HepG2 (cell line): ENCODE measurements at regions not wholly inside any gene's neighbourhood (a gene's known extent, or its start where the extent isn't known, plus 50 kb on each side); places are given as distances from the start of the nearest gene placed in this dataset.

Source experiments
- ATAC-seq: fragments of 200-7000 bp; cut with Tn5 transposase; 3 replicates; pipeline ENCODE4 v1.9.1; 2020; ENCODE audit warnings: mild to moderate bottlenecking, moderate library complexity
- BruUV-seq: library from RNA; stranded (reverse); fragments of 400-500 nt; replicated peaks from 2 replicates; lab custom pipeline; 2021; lab: Mats Ljungman, UMichigan
- CTCF ChIA-PET: fragments of 300-600 bp; formaldehyde crosslinking; extraction: SDS; loops from one replicate; lab custom pipeline; 2021; ENCODE audit warnings: low total read pairs, inconsistent platforms, low intra/inter-chr PET ratio; lab: Yijun Ruan, JAX
- POLR2A ChIA-PET: fragments of 350-600 bp; sonication (Branson Sonifier 250); formaldehyde crosslinking; loops from one replicate; lab custom pipeline; 2020; ENCODE audit warnings: antibody characterized with exemption, inconsistent platforms; lab: Yijun Ruan, JAX
- DNase-seq: peaks from one replicate; pipeline ENCODE4 v3.0.0-alpha.2; 2015; ENCODE audit warnings: low spot score
- FAIRE-seq: peaks from 3 replicates; lab custom pipeline; 2011; peaks lifted over from hg19 to GRCh38; lab: Jason Lieb, UNC
- H2AFZ ChIP-seq: one replicate; pipeline ENCODE4 v1.6.1; 2011; ENCODE audit warnings: low read length, inconsistent platforms
- H3K27ac ChIP-seq: fragments of 300-600 bp; 3 replicates; pipeline ENCODE4 v1.8.0; 2011; ENCODE audit warnings: mixed run types, mild to moderate bottlenecking, mixed read lengths, low read length, inconsistent platforms; ENCODE audit not compliant: insufficient read depth; ENCODE audit errors: extremely low read length
- H3K27me3 ChIP-seq, 2 experiments: fragments of 200-600 bp in 1 of 2; 2 replicates in 1 of 2; 3 replicates in 1 of 2; pipeline versions ENCODE4 v1.6.0 to v1.8.0; 2011; ENCODE audit warnings: low read length in 2 of 2, mild to moderate bottlenecking in 2 of 2, moderate library complexity in 2 of 2, inconsistent platforms in 1 of 2; ENCODE audit not compliant: insufficient read depth in 2 of 2, control insufficient read depth in 1 of 2
- H3K36me3 ChIP-seq, 2 experiments: fragments of 200-600 bp in 1 of 2; replicated peaks in 1 of 2; 2 replicates in 1 of 2; 3 replicates in 1 of 2; pipeline versions ENCODE4 v1.5.1 to v1.8.0; 2011; ENCODE audit warnings: low read length in 2 of 2, inconsistent platforms in 1 of 2; ENCODE audit not compliant: insufficient read depth in 2 of 2, control insufficient read depth in 1 of 2
- H3K4me1 ChIP-seq: 2 replicates; pipeline ENCODE4 v1.5.1; 2012; ENCODE audit warnings: low read length, inconsistent platforms; ENCODE audit not compliant: insufficient read depth
- H3K4me2 ChIP-seq: 2 replicates; pipeline ENCODE4 v1.6.0; 2011; ENCODE audit warnings: low read depth, low read length, inconsistent platforms
- H3K4me3 ChIP-seq, 3 experiments: fragments of 200-600 bp in 1 of 3; sonication (generic), shearing (Covaris generic) in 1 of 3; replicated peaks in 1 of 3; 2 replicates each; pipeline ENCODE4 v1.5.1; 2011 to 2016; ENCODE audit warnings: low read length in 3 of 3, inconsistent platforms in 2 of 3, low read depth in 2 of 3, mild to moderate bottlenecking in 2 of 3, control low read depth in 1 of 3, mixed read lengths in 1 of 3; ENCODE audit not compliant: insufficient read depth in 1 of 3
- H3K79me2 ChIP-seq: one replicate; pipeline ENCODE4 v1.6.1; 2011; ENCODE audit warnings: low read length, inconsistent platforms; ENCODE audit not compliant: insufficient read depth
- H3K9ac ChIP-seq: 2 replicates; pipeline ENCODE4 v1.6.0; 2011; ENCODE audit warnings: mild to moderate bottlenecking, low read depth, low read length, inconsistent platforms; ENCODE audit not compliant: insufficient read depth
- H3K9me3 ChIP-seq: 2 replicates; pipeline ENCODE4 v1.5.1; 2012; ENCODE audit warnings: mild to moderate bottlenecking, low read length
- H4K20me1 ChIP-seq: 2 replicates; pipeline ENCODE4 v1.6.0; 2011; ENCODE audit warnings: inconsistent platforms, mild to moderate bottlenecking, low read length, moderate library complexity; ENCODE audit not compliant: insufficient read depth
- HHEX ChIP-seq: IDR thresholded peaks from 2 replicates; pipeline ENCODE4 v1.6.1; 2016; ENCODE audit warnings: control low read depth
- IKZF1 ChIP-seq: fragments of 450-650 bp; IDR thresholded peaks from 2 replicates; pipeline ENCODE4 v1.7.1; 2016
- MAFF ChIP-seq: IDR thresholded peaks from 2 replicates; pipeline ENCODE4 v1.6.1; 2011; ENCODE audit warnings: low read depth, low read length, improper control_type of control experiment
- MAFK ChIP-seq, 2 experiments: IDR thresholded peaks in 1 of 2; conservative IDR thresholded peaks in 1 of 2; 2 replicates each; pipeline ENCODE4 v1.6.1; 2011; ENCODE audit warnings: improper control_type of control experiment in 2 of 2, low read length in 2 of 2
- NFE2 ChIP-seq: sonication (generic); formaldehyde crosslinking; IDR thresholded peaks from 2 replicates; pipeline ENCODE4 v1.4.0; 2020; ENCODE audit warnings: missing genetic modification reagents
- PITX1 ChIP-seq: sonication (generic); formaldehyde crosslinking; IDR thresholded peaks from 2 replicates; pipeline ENCODE4 v1.5.1; 2020; ENCODE audit warnings: mild to moderate bottlenecking, missing genetic modification reagents
- ZKSCAN1 ChIP-seq: fragments of 150-350 bp; IDR thresholded peaks from 2 replicates; pipeline ENCODE4 v1.6.1; 2014; ENCODE audit warnings: low read length
- ZNF678 ChIP-seq: sonication (generic); formaldehyde crosslinking; IDR thresholded peaks from 2 replicates; pipeline ENCODE4 v1.4.0; 2020; ENCODE audit warnings: mild to moderate bottlenecking, missing genetic modification reagents
- WGBS: methylation state at CpG from one replicate; pipeline ENCODE4 v1.1.6; 2017; ENCODE audit warnings: low lambda C conversion rate; 5-methylcytosine and 5-hydroxymethylcytosine counted together
- in situ Hi-C: cut with HindIII; loops from 2 replicates; pipeline ENCODE4 v1.10.0; 2017; ENCODE audit warnings: low pct_unique_long_range_greater_than_20kb; ENCODE audit not compliant: extremely low pct_ligation_motif_present
- intact Hi-C: fragments of 100-400 bp; cut with micrococcal nuclease; formaldehyde crosslinking; loops from one replicate; pipeline ENCODE4 v1.10.0; 2022; ENCODE audit not compliant: unreplicated experiment
- TF ChIP-seq, protein P1 (sequence below): sonication (generic); formaldehyde crosslinking; IDR thresholded peaks from 2 replicates; pipeline ENCODE4 v1.4.0; 2020; ENCODE audit warnings: low read depth, mild to moderate bottlenecking, missing genetic modification reagents

- TF ChIP-seq NFE2 (no peak), ZKSCAN1 (no peak), PITX1 (CRISPR knock-in tag) (no peak)
- TF ChIP-seq, protein P1, sequence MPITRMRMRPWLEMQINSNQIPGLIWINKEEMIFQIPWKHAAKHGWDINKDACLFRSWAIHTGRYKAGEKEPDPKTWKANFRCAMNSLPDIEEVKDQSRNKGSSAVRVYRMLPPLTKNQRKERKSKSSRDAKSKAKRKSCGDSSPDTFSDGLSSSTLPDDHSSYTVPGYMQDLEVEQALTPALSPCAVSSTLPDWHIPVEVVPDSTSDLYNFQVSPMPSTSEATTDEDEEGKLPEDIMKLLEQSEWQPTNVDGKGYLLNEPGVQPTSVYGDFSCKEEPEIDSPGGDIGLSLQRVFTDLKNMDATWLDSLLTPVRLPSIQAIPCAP (CRISPR knock-in tag), result no peak
Measured at GRCh38 chr7:77475181-77475580, 59.0 kb upstream of the GSAP start (continued).

GRCh38 chr7:77474756-77475155 is 58.6 kb upstream of the GSAP start:
- no peaks in the 10 kb centered on the region for H3K79me2 ChIP-seq
- H4K20me1 ChIP-seq, result no peaks in the 10 kb centered on the region
- no peaks in the 10 kb centered on the region for H3K9me3 ChIP-seq
- POLR2A ChIA-PET, result no interaction called here
- no peak overlapping the region for H3K27ac ChIP-seq
- 77% methylated on average over 3 of the region's 3 CpGs for WGBS
- intact Hi-C loops (loop anchor here (5.0 kb wide), 1 partner anchor 63 kb away; the partner anchor contains the start of gene PTPN12), in situ Hi-C loops (no loop called here)
- FAIRE-seq, result no peak
- ATAC-seq, result no peak
- no TSS peak for BruUV-seq
- H3K27me3 ChIP-seq, result no peaks in the 10 kb centered on the region
- CTCF ChIA-PET, result no interaction called here
- H3K4me3 ChIP-seq, result no peak overlapping the region
- DNase-seq, result no peak
- peaks cover 51% of the 10 kb centered on the region for H3K4me1 ChIP-seq
- no peak overlapping the region for H3K4me2 ChIP-seq
- no peak overlapping the region for H2AFZ ChIP-seq
- H3K36me3 ChIP-seq, result no peaks in the 10 kb centered on the region
- H3K9ac ChIP-seq, result no peak overlapping the region
- TF ChIP-seq HHEX (CRISPR knock-in tag) (no peak), IKZF1 (no peak)

- FAIRE-seq (peak; percentile 39), ATAC-seq (0 out of 3 replicates have a peak, but pooled peaks have one; percentile 27), DNase-seq (no peak)
- Histone ChIP-seq H3K36me3 (no peaks in the 10 kb centered on the region), H3K9ac (no peak overlapping the region), H4K20me1 (no peaks in the 10 kb centered on the region), H3K4me1 (peaks cover 38% of the 10 kb centered on the region), H3K4me2 (no peak overlapping the region), H3K4me3 (no peak overlapping the region), H3K27ac (no peak overlapping the region), H3K79me2 (no peaks in the 10 kb centered on the region), H2AFZ (no peak overlapping the region), H3K27me3 (no peaks in the 10 kb centered on the region), H3K9me3 (no peaks in the 10 kb centered on the region)
- in situ Hi-C loops (no loop called here), intact Hi-C loops (no loop called here)
- ChIA-PET CTCF (no interaction called here), POLR2A (no interaction called here)
- BruUV-seq, result no TSS peak
- 90% methylated on average over 8 of the region's 8 CpGs for WGBS
- no peak for TF ChIP-seq ZNF678
- TF ChIP-seq MAFK (conservative IDR thresholded peaks at IDR 0.05 in 1 of 2, IDR thresholded peaks at IDR 0.05 in 1 of 2; ENCODE audit: low read length in 2 of 2), result peak in 1 of 2 experiments; percentile 44; a peak in 2 of 4 replicates
- TF ChIP-seq MAFF, result peak; percentile 50; the same call in 1 of the 2 replicates
- TF ChIP-seq, all 625 proteins: peak for 2
Measured at GRCh38 chr7:77473229-77474005, 57.3 kb upstream of the GSAP start.
